Mesenchymal stem cell (in vitro differentiated cells and primary cell): ENCODE measurements at regions not wholly inside any gene's neighbourhood (a gene's known extent, or its start where the extent isn't known, plus 50 kb on each side); places are given as distances from the start of the nearest gene placed in this dataset.

Source experiments
- DNase-seq: peaks from one replicate; pipeline ENCODE4 v3.0.0-alpha.2; 2013
- H2AFZ ChIP-seq: one replicate; pipeline ENCODE4 v1.6.1; 2013; ENCODE audit warnings: low read depth, mild to moderate bottlenecking, control low read depth, inconsistent platforms, low read length, moderate library complexity
- H2AK5ac ChIP-seq: 2 replicates; pipeline ENCODE4 v1.6.1; 2013; ENCODE audit warnings: low read length, moderate library complexity, mild to moderate bottlenecking, inconsistent platforms; ENCODE audit not compliant: severe bottlenecking
- H2BK120ac ChIP-seq: one replicate; pipeline ENCODE4 v1.6.1; 2013; ENCODE audit warnings: low read depth, mild to moderate bottlenecking, inconsistent platforms, low read length, moderate library complexity
- H2BK12ac ChIP-seq, 2 experiments: one replicate each; pipeline ENCODE4 v1.6.1; 2013; ENCODE audit warnings: inconsistent platforms in 2 of 2, low read length in 2 of 2, mild to moderate bottlenecking in 2 of 2, moderate library complexity in 2 of 2, control low read depth in 1 of 2
- H2BK15ac ChIP-seq: one replicate; pipeline ENCODE4 v1.6.1; 2013; ENCODE audit warnings: mild to moderate bottlenecking, low read depth, inconsistent platforms; ENCODE audit not compliant: poor library complexity, severe bottlenecking
- H2BK5ac ChIP-seq: 2 replicates; pipeline ENCODE4 v1.6.1; 2013; ENCODE audit warnings: low read depth, mild to moderate bottlenecking, low read length, control low read depth, inconsistent platforms; ENCODE audit not compliant: poor library complexity, severe bottlenecking
- H3K14ac ChIP-seq, 2 experiments: one replicate each; pipeline ENCODE4 v1.6.1; 2013; ENCODE audit warnings: inconsistent platforms in 2 of 2, low read length in 2 of 2, control low read depth in 1 of 2, mild to moderate bottlenecking in 1 of 2, moderate library complexity in 1 of 2
- H3K18ac ChIP-seq, 2 experiments: one replicate each; pipeline ENCODE4 v1.6.1; 2013; ENCODE audit warnings: inconsistent platforms in 2 of 2, low read length in 2 of 2, control low read depth in 1 of 2, low read depth in 1 of 2, mild to moderate bottlenecking in 1 of 2
- H3K23ac ChIP-seq, 2 experiments: one replicate each; pipeline ENCODE4 v1.6.1; 2013; ENCODE audit warnings: inconsistent platforms in 2 of 2, low read length in 2 of 2, mild to moderate bottlenecking in 2 of 2, moderate library complexity in 2 of 2, control low read depth in 1 of 2
- H3K27ac ChIP-seq: 2 replicates; pipeline ENCODE4 v1.5.1; 2013; ENCODE audit warnings: mild to moderate bottlenecking, moderate library complexity, low read length, control low read depth, inconsistent platforms; ENCODE audit not compliant: poor library complexity, severe bottlenecking
- H3K27me3 ChIP-seq, 2 experiments: 2 replicates each; pipeline versions ENCODE4 v1.6.1 to v1.7.0; 2013; ENCODE audit warnings: low read length in 2 of 2, mild to moderate bottlenecking in 2 of 2, moderate library complexity in 2 of 2, control low read depth in 1 of 2, inconsistent platforms in 1 of 2; ENCODE audit not compliant: control insufficient read depth in 1 of 2, insufficient read depth in 1 of 2
- H3K36me3 ChIP-seq, 2 experiments: 2 replicates each; pipeline versions ENCODE4 v1.6.1 to v1.7.0; 2013; ENCODE audit warnings: low read length in 2 of 2, control low read depth in 1 of 2, inconsistent platforms in 1 of 2, low read depth in 1 of 2, mild to moderate bottlenecking in 1 of 2; ENCODE audit not compliant: insufficient read depth in 2 of 2, control insufficient read depth in 1 of 2
- H3K4ac ChIP-seq, 2 experiments: one replicate each; pipeline ENCODE4 v1.6.1; 2013; ENCODE audit warnings: inconsistent platforms in 2 of 2, low read length in 2 of 2, mild to moderate bottlenecking in 2 of 2, moderate library complexity in 2 of 2, control low read depth in 1 of 2, low read depth in 1 of 2
- H3K4me1 ChIP-seq: 2 replicates; pipeline ENCODE4 v1.6.1; 2013; ENCODE audit warnings: low read depth, low read length, control low read depth; ENCODE audit not compliant: control insufficient read depth, insufficient read depth
- H3K4me2 ChIP-seq: 2 replicates; pipeline ENCODE4 v1.6.1; 2013; ENCODE audit warnings: low read length, mild to moderate bottlenecking, inconsistent platforms; ENCODE audit not compliant: poor library complexity, severe bottlenecking
- H3K4me3 ChIP-seq, 2 experiments: 2 replicates each; pipeline versions ENCODE4 v1.5.1 to v1.7.0; 2013; ENCODE audit warnings: low read length in 2 of 2, mild to moderate bottlenecking in 2 of 2, control low read depth in 1 of 2, low read depth in 1 of 2; ENCODE audit not compliant: insufficient read depth in 1 of 2
- H3K79me1 ChIP-seq: replicated peaks from 2 replicates; pipeline ENCODE4 v1.6.1; 2013; ENCODE audit warnings: mild to moderate bottlenecking, control low read depth, low read length, inconsistent platforms; ENCODE audit not compliant: poor library complexity, severe bottlenecking
- H3K9ac ChIP-seq: 2 replicates; pipeline ENCODE4 v1.7.0; 2013; ENCODE audit warnings: mild to moderate bottlenecking, low read length, moderate library complexity
- H3K9me3 ChIP-seq: 2 replicates; pipeline ENCODE4 v1.7.0; 2013; ENCODE audit warnings: mild to moderate bottlenecking, low read length; ENCODE audit not compliant: control insufficient read depth
- H4K8ac ChIP-seq: one replicate; pipeline ENCODE4 v1.6.1; 2013; ENCODE audit warnings: inconsistent platforms, mild to moderate bottlenecking, low read length, moderate library complexity
- H4K91ac ChIP-seq: one replicate; pipeline ENCODE4 v1.6.1; 2013; ENCODE audit warnings: mild to moderate bottlenecking, low read length, inconsistent platforms
- WGBS: methylation state at CpG from one replicate; pipeline ENCODE4 v1.1.7; 2013; ENCODE audit warnings: mixed read lengths; 5-methylcytosine and 5-hydroxymethylcytosine counted together

DNA sequence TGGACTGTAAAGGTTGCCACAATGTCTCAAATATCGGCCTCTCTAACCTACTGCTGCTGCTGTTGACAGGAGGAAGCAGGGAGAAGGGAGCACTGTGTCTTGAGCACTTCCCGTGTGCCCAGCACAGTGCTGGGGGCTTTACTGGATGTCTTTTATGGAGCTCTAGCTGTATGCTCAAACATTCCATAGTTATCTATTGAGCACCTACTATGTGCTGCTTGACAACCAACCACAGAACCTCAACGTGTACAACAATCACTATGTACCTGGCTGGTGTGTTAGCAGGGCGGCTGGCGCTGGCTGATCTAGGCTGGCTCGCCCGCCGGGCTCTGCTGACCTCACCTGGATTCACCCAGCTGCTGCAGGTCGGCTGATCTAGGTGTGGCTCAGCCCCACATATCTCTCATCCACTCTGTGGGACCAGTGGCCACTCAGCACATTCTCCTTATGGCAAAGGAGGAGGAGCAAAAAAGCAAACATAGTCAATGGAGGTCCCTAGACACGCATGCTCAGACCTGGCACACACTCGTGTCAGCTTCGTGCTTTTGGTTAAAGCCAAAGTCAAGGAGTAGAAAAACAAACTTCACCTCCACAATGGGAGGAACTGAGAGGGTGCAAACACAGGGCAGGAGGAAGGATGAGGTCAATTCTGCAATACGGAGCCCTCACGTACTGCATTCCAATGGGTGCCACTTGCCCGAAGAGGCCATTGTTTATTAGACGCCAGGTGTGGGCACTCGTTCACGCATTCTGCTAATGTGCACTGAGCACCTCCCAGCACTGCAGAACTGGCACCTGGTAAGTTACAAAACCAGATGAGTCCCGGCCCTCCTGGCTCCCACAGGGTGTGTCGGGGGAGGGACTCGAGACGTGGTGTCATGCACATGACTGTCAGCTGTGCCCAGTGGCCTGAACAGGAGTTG, 147.2 kb downstream of the SCARB1 start:
- Histone ChIP-seq H3K9me3 (no peaks in the 10 kb centered on the region), H3K4me2 (no peak overlapping the region), H2AK5ac (peak overlapping the region; percentile 24), H3K79me1 (no peaks in the 10 kb centered on the region), H2BK5ac (no peak overlapping the region), H2BK120ac (no peak overlapping the region), H2AFZ (no peak overlapping the region), H3K27ac (no peak overlapping the region), H3K4me3 (no peak overlapping the region), H3K4me1 (peaks cover 27% of the 10 kb centered on the region), H3K14ac (no peak overlapping the region), H3K27me3 (peaks cover 0 to 5% of the 10 kb centered on the region in 2 experiments), H3K23ac (no peak overlapping the region), H4K91ac (peak overlapping the region; percentile 40), H3K18ac (peak overlapping the region; percentile 7 to 82), H4K8ac (peak overlapping the region; percentile 39), H3K4ac (peak overlapping the region in 1 of 2 experiments; percentile 47), H3K36me3 (no peaks in the 10 kb centered on the region), H2BK15ac (peak overlapping the region; percentile 29), H3K9ac (no peak overlapping the region), H2BK12ac (peak overlapping the region; percentile 51 to 79)
- WGBS, result 95% methylated on average over 22 of the region's 22 CpGs
- no peak for DNase-seq

DNA sequence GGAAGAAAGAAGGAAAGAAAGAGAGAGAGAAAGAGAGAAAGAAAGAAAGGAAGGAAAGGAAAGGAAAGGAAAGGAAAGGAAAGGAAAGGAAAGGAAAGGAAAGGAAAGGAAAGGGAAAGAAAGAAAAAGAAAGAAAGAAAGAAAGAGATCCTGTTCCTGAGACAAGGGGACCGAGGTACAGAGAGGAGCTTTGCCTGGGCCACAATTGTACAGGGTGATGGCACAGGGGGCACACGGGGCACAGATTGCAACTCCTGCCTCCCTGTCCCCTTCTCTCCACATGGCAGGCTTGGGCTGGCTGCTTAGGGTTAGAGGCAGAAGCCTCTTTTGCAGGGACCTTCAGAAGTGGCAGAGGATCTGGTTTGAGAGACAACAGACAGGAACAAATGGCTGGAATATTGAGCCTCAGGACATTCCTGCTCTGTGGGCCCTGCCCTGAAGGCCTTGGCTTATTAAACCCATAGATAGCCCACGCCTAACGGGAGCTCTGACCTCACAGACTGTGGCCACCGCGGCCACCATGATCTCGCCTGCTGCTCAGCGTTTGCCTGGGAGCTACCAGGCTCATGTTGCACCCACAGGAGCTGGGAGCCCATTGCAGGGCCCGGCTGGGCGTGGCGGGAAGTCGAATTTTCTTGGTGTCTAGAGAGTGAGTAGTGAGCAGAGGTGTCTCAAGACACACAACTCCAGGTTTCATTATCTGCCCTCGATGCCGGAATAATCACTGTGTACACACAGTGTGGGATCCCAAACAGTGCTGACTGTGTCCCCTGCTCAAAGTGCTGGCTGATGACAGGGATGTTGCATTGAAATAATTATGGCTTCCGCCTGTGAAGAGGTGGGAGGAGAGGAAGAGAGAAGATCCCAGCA, 147.9 kb upstream of the NCOR2 start:
- WGBS, result 76% methylated on average over 15 of the region's 15 CpGs
- H3K4me2 ChIP-seq, result no peak overlapping the region

DNA sequence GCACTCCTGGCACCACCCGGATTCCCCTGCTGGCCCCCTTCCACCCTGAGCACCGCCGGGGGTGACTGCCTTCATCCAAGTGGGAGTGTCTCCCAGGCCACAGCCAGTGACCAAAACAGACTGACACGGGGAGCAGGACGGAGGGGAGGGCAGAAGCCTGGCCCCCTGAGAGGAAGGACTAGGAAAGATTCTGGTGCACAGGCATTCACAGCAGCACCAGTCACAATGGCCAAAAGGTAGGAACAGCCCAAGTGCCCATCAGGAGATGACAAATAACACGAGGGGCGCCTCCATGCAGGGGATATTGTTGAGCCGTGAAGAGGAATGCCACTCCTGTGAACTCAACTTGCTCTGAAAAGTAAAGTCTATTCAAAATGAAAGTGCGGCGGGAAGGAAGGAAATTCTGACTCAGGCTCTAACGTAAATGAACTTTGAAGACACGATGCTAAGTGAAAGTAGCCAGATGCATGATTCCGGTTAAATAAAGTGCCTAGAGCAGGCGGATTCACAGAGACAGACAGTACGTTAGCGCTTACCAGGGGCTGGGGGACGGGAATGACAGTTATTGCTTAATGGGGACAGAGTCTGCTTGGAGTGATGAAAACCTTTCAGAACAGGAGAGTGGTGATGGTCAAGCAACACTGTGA, 146.1 kb upstream of the NCOR2 start:
- H3K4ac ChIP-seq, result peak overlapping the region; percentile 21 to 54
- peak overlapping the region; percentile 60 for H3K9ac ChIP-seq
- H3K18ac ChIP-seq, result peak overlapping the region; percentile 58 to 84
- H3K79me1 ChIP-seq, result no peaks in the 10 kb centered on the region
- no peak overlapping the region for H3K14ac ChIP-seq
- H4K8ac ChIP-seq, result peak overlapping the region; percentile 24
- peak overlapping the region; percentile 23 for H2AK5ac ChIP-seq
- peaks cover 18% of the 10 kb centered on the region for H3K4me1 ChIP-seq
- peak overlapping the region; percentile 50 for H2BK15ac ChIP-seq
- no peaks in the 10 kb centered on the region for H3K9me3 ChIP-seq
- 11% methylated on average over 17 of the region's 17 CpGs for WGBS
- H3K4me2 ChIP-seq, result no peak overlapping the region
- H3K27me3 ChIP-seq, result peaks cover 0 to 4% of the 10 kb centered on the region in 2 experiments
- peak overlapping the region; percentile 46 to 57 for H2BK12ac ChIP-seq
- H3K23ac ChIP-seq, result no peak overlapping the region
- peak overlapping the region; percentile 1 for H2BK120ac ChIP-seq
- H4K91ac ChIP-seq, result peak overlapping the region; percentile 83
- H2BK5ac ChIP-seq, result no peak overlapping the region
- peak; percentile 98 for DNase-seq
- no peaks in the 10 kb centered on the region for H3K36me3 ChIP-seq
- peak overlapping the region; percentile 30 for H2AFZ ChIP-seq
- H3K27ac ChIP-seq, result peak overlapping the region; percentile 16
- H3K4me3 ChIP-seq, result peak overlapping the region in 1 of 2 experiments; percentile 48

More for the DNA sequence above, 147.9 kb upstream of the NCOR2 start:
- no peak overlapping the region for H2BK120ac ChIP-seq
- peaks cover 0 to 7% of the 10 kb centered on the region in 2 experiments for H3K27me3 ChIP-seq
- peak overlapping the region in 1 of 2 experiments; percentile 20 for H3K23ac ChIP-seq
- peaks cover 24% of the 10 kb centered on the region for H3K4me1 ChIP-seq
- no peak overlapping the region for H3K27ac ChIP-seq
- H3K79me1 ChIP-seq, result no peaks in the 10 kb centered on the region
- no peak overlapping the region for H2BK15ac ChIP-seq
- H2BK12ac ChIP-seq, result peak overlapping the region; percentile 51 to 89
- peak overlapping the region in 1 of 2 experiments; percentile 9 for H3K14ac ChIP-seq
- peak overlapping the region; percentile 39 for H4K8ac ChIP-seq
- H2AFZ ChIP-seq, result no peak overlapping the region
- H2AK5ac ChIP-seq, result peak overlapping the region; percentile 18
- H4K91ac ChIP-seq, result peak overlapping the region; percentile 45
- no peak for DNase-seq
- no peak overlapping the region for H3K9ac ChIP-seq
- no peak overlapping the region for H2BK5ac ChIP-seq
- H3K9me3 ChIP-seq, result no peaks in the 10 kb centered on the region
- H3K4ac ChIP-seq, result peak overlapping the region; percentile 56 to 58
- peak overlapping the region; percentile 82 to 93 for H3K18ac ChIP-seq
- no peak overlapping the region for H3K4me3 ChIP-seq
- no peaks in the 10 kb centered on the region for H3K36me3 ChIP-seq
